ENCODE measurements at regions not wholly inside any gene's neighbourhood (a gene's known extent, or its start where the extent isn't known, plus 50 kb on each side); places are given as distances from the start of the nearest gene placed in this dataset.

DNA sequence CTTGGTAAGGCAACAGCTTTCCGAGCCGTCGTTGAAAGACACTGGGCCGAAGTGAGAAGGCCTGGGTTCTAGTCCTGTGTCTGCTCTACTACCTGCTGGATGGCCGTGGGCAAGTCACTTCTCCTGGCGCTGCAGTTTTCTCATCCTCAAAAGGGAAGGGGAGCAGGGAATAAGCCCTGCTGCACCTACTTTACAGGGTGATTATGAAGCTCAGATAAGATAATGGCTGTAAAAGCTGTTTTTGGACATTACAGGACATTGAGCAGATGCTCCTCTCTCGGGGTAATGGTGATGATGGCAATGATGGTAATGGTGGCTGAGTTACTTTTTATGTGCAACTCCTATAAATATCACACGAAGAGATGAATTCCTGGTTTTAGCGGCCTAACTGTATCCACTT lies 152.6 kb downstream of the FAM43A start:
- DNase-seq, result no peak

DNA sequence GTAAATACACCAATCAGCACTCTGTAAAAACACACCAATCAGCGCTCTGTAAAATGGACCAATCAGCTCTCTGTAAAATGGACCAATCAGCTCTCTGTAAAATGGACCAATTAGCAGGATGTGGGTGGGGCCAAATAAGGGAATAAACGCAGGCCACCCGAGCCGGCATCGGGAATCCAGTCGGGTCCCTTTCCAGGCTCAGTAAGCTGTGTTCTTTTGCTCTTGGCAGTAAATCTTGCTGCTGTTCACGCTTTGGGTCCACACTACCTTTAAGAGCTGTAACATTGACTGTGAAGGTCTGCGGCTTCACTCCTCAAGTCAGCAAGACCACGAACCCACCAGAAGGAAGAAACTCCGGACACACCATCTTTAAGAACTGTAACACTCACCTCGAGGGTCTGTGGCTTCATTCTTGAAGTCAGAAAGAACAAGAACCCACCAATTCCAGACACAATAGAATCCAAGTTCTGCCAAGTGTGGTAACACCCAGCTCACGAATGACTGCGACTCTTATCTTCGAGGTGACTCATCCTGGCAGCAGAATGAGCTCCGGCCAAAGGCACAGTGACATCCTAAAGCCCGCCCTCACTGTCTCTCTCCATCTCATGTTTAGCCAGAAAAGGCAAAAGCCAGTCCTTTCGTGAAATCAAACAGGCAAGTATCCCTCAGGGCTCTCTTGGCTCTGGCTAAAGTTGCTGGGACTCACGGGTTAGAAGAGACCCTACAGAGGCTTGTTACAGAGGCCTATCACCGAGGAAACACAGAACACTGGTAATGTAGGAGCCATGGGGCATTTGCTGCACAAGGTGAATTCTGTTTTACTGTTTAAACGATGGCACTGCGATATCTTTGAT lies 155.2 kb downstream of the FAM43A start:
- no peak for DNase-seq

DNA sequence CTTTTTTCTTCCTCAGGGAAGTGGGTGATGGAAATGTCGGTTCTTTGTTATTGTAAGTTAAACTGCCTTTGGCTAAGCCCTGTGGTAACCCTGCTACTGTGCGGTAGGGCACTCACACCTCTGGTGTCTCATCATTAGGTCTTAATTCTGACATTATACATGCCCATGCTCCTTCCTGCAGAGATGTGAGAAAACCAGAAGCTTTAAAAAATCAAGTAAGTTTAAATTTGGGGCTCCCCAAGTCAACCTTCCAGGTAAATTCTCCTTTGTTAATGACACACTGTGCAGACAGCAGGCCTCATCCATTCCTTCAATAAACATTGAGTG lies 155.8 kb downstream of the FAM43A start:
- DNase-seq, result no peak

DNA sequence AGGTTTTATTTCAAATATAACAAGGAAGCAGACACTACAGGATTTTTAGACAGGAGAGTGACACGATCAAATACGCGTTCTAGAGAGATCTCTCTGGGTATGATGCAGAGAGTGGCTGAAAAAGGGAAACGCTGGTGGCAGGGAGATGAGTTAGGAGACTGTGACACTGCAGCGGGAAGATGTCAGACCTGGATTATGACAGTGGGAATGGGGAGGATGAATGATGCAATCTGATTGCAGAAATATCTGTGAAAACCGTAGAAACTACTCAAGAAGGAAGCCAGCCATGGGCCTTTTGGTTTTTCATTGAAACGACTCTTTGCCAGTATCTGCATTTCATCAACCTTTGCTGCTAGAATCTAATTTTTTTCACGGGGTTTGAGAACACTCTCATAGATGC lies 157.9 kb downstream of the FAM43A start:
- DNase-seq, result no peak

DNA sequence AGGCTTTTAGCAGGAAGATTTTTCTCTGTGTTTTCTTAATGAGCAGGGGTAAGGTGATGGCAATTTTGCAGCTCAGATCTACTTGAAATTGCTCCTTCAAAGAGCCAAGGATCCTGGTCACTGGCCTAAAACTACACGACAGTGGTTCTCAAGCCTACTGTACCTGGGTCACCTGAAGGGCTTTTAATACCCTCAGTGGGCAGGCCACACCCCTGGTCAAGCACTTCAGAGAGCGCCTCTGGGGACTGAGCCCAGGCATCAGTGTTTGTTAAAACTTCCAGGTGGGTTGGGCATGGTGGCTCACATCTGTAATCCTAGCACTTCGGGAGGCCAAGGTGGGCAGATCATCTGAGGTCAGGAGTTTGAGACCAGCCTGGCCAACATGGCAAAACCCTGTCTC lies 158.4 kb downstream of the FAM43A start:
- no peak for DNase-seq

DNA sequence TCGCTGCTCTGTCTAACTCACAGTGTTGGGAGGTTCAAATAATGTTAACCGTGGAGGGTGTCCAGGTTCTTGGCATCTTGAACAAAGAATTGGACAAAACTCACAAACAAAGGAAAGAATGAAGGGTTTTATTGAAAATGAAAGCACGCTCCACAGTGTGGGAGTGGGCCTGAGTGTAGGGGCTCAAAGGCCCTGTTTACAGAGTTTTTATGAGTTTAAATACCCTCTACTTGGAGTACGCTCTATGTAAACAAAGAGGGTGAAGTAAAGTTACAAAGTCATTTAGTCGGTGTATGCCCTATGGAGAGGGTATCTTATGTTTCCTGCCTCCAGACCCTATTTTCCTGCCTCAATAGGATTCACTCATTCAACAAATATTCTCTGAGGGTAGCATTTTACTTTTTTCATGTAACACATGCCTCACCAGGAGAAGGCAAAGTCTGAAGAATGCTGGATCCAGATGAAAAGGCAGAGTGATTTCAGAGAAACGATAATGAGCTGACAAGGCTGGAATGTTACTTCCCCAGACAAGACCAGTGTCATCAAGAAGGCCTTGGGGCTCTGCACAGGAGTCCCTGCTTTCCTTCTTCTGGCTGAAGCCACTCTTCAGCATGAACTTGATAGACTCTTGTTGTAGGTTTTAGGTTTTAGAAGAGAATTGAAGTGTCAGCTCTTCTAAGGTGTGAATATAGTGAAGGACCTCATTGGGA lies 163.6 kb downstream of the FAM43A start:
- DNase-seq, result no peak

DNA sequence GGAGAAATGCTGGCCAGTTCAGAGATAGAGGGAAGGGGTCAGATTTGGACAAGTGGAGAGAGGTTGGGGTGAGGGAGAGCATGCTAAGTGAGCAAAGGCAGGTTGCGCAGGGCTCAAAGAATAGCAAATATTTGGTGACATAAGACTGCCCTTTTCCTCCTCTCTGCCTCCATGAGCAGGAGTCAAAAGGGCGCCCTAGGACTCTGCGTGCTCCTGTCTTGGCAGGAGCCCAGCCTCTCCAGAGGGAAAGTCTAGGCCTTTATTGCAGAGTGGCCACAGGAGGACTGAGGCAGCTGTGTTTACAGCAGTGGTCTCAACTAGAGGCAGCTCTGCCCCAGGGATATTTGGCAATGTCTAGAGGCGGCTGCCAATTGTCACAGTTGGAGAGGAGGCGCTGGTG lies 165.6 kb downstream of the FAM43A start:
- no peak for DNase-seq

DNA sequence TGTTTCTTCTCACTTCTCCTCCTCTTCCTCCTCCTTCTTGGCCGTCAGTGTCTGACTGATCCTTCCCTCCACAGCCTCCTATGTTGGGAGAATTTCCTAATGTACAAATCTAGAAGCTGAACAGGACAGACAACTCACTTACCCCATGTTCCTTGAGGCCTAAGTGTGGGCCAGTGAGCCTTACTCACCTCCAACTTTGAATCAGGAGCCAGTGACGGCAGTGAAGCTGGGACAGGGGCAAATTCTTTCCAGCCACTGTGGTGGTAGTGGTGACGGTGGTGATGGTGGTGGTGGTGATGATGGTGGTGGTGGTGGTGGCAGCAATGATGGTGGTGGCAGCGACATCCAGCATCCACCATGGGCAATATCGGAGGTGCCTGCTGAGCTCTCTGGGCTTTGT lies 166.3 kb downstream of the FAM43A start:
- no peak for DNase-seq

DNA sequence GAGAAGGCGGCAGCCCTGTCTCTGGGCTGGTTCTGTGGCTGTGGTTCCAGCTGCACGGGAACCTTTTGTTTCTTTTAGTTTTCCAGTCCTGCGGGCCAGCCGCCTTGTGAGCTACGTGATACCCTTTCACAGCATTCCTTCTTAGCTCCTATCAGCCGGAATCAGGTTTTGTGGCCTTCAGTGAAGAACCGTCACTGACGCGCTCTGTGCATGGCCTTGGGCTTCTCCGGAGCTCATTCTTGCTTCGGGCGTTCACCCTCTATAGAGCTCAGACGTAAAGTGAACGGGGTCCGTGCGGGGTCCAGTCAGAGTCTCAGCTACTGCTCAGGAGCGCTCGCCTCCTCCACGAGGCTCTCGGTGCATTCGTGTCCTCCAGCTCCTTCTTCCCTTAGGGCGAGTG lies 166.7 kb downstream of the FAM43A start:
- no peak for DNase-seq

DNA sequence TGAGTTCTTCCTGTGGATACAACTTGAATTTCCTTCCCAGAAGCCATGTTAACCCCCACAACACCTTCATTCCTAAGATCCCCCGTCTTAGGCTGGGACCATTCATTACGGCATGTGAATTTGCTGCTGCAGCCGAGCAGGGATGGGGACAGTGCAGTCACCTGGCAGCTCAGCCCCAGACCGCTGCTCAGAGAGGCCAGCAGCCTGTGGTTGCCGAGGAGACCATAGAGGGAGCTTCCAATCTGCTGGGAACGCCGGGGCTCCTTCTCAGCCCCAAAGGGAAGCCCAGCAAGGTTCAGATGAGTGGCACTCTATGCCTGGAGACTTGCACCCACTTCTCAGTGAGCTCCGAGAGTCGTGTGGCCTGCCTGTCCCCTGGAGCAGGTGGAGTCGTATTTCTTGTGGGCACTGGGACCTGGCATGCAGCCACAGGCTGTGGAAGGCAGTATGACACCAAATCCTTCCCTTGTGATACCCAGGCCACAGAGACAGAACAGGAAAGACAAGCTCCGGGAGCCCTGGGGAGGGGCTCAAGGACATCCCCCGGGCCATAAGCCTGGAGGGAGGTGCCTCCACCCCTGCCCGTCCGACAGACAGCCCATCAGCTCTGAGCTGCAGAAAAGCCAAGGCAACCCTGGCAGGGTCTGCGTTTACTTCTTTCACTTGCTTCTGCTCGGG lies 167.3 kb downstream of the FAM43A start:
- DNase-seq, result no peak

DNA sequence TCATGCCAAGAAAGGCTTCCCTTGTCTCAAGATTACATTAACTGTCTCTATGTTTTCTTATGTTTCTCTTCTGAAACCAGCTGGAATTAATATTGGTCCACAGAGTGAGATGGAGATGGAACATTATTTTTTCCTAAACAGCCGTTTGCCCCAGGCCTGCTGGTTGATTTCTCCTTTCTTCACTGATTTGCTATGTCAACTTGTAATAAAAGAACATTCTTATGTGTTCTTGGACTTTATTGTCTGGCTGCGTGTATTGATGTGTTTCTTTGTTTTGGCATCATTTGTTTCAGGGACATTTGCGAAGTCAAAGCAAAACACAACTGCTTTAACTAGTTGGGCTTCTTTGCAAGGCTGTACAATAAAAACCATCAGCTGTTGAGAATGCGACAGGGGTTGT lies 168.5 kb downstream of the FAM43A start:
- no peak for DNase-seq

DNA sequence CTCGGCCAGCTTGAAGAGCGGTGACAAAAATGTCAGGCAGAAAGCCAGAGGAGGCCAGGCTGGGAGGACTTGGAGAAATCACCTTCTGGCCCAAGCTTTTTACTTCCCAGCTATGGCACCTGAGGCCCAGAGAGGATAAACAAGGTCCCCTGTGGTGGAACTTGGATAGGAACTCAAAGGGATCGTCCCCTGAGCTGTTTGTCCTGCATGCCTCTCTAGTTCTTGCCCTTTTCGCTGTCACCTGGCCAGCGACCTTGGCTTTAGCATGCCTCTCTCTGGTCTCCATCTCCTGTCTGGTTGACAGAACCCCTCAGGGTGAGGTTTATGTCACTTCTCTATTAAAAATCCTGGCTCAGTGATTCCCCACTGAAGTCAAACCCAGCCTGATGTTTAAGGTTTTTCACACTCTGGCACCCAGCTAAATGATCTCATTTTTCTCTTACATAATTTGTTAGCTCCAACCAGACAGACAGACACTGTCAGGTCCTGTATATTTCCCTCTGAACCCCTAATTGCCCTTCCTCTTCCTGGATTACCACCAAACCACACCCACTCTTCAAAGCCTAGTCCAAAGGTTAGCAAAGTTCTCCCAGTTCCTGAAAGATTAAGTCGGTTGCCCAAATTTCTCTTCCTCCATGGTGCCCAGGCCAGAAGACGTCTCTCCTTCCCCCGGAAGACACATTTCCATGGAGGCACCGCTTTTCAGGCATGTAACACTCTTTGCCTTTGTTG lies 169.1 kb downstream of the FAM43A start:
- DNase-seq, result no peak

DNA sequence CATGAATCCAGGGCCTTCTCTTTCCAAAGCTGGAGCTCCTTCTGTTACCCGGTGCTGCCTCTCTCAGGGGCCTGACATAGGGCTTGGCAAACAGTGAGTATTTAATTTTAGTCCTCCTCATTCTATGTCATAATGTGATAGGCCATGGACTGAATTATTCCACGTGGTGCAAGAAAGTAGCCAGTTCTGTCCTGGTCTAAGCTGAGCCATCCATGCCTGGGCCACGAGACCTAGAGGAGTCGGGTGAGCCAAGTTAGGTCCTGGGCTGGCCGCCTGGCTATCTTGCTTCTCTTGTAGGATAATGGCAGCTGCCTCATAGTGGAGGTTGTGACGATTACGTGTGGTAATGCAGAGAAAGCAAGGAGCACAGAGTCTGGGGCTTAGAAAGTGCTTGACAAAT lies 170.6 kb downstream of the FAM43A start:
- DNase-seq, result no peak

DNA sequence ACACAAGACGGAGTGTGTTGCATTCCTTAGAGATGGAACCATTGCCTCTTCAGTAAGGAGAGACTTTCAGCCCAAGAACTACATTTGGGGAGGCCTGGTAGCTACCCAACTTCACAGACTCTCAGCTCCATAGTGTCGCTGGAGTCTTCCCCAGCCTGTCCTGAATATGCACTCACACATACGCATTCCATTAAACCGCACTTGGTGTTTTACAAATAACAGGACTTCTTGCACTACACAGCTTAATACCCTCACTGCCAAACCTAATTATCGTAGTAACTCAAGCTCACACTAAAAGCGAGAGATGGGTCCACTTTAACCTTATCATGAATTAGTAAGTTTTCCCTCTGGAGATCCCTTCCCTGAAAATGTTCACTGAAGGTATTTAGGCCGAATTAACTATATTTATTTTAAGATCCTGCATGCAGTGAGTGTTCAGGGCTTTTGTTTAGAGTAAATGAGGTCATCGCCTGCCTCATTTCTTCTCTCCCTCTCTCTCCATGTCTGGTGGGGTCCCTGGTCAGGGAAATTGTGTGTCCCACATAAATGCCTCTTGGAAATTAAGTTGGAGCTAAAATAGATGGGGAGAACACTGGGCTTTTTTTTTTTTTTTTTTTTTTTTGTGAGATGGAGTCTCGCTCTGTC lies 171.9 kb downstream of the FAM43A start:
- no peak for DNase-seq

DNA sequence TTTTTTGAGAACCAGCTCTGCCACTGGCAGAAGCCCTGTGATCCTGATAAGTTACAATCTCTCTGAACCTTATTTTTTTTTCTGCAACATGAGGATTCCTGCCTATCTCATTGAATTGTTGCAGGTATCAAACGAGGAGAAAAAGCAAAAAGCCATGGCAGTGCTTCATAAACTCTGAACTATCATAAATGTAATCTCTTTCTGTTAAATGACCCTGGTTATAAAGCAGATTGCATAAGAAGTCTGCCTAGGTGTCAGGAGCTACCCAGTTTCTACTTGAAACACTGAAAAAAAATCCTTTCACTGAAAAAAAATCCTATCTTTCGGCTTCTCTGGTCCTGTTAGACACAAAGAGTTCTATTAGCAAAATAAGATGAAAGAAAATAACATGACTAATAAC lies 172.7 kb downstream of the FAM43A start:
- DNase-seq, result no peak

DNA sequence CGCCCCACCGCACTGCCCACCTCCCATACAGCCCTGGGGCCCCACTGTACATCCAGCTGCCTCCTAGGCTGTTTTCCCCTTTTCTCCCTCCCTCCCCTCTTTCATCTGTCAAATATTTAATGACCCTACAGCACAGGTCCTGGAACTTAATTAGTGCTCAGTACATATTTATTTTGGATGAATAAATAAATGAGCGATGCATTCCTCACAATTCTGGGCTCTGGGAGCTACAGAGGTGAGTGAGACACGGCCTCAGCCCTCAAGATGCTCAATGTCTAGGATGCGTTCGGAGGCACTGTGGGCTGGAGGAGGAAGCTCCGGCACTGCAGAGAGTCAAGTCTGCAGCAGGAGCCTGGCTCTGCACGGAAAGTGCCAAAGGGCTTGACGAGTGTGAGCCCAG lies 175.0 kb downstream of the FAM43A start:
- no peak for DNase-seq

DNA sequence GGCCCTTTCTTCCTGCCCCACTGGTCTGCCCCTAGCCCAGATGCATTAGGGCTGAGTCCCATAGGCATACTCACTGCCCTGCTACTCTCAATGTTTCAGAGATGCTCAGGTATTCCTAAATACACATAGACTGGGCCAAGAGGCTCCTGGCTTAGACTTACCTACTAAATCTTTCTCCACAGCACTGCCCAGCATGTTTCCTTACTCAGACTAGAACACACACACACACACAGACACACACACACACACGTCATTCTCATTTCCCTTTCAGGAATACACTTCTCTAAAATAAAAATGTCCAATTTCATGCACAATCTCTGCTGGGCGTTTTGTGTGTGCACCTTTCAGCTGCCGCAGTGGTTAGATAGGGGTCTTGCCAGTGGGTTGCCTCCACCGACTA lies 175.7 kb downstream of the FAM43A start:
- DNase-seq, result no peak

DNA sequence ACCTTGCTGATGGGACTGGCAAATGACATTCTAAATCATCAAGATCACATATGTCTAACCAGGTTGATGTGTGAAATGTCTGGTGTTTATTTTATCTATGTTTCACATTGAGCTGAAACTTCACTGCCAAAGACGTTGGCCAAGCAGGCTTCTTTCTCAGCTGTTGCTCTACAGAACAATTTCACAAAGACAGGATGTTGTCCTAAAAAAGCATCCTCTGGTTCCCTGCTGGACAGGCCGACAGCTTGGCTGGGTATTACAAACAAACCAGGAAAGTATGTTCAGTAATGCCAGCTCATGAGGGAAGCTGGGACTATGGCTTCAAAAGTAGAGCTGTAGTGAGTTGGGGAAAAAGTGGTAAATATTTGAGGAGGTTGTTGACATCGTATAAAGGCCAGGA lies 179.4 kb downstream of the FAM43A start:
- DNase-seq, result no peak

DNA sequence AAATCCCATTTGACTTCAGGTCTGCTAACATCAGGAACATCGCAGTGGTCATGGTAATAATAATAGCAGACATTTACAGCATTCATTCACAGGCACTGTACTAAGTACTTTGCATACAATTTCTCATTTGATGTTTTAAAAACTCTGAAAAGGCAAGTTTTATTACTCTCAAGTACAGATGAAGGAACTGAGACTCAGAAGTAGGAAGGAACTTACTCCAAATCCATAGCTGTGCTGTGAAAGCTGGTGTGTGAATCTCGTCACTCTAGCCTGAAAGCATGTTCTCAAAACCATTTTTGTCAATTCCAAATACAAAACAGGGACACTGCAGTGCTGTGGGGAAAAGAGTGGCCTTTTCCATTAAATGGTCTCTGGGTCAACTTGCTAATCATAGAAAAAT lies 179.9 kb downstream of the FAM43A start:
- no peak for DNase-seq

DNA sequence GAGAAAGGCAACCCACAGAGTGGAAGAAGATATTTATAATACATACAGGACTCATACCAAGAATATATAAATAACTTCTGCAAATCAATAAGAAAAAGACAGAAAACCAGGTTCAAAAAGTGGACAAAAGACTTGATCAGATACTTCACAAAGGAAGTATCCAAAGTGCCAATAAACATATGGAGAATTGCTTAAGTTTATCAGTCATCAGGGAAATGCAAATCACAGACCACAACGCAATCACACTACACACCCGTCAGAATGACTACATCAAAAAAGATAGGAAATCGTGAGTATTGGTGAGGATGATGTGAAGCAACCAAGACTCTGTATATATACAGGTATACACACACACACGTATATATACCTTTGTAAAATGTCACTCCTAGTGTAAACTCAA lies 180.6 kb downstream of the FAM43A start:
- no peak for DNase-seq

DNA sequence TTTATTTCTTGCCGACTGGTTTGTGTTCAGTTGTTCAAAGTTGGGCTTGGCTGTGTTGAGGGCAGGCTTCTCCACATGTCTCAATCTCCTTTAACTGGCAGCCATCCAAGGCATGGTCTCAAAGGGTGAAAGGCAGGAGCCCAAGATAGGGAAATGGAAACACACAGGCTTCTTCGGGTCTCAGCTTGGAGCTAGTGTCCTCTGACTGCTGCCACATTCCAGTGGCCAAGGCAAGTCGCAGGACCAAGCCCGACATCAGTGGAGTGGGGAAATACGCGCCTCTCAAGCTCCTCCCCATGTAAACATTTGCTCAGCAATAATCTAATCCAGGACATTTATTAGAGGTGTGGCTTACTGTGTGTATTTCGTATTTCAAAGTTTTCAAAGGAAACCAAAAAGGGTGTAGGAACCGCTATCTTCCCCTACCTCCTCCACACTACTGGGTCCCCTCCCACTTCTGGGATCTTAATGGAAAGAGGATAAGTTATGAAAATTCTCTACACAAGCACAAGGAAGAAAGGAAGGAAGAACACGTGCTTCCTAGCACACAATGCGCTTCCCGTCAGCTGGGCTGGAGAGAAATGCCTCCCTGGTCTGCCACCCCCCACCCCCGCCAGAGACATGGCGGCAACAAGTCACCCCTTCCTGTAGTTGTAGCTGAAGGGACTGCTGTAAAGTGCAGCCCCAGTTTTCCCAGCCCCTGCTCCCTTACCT lies 181.7 kb downstream of the FAM43A start:
- DNase-seq, result no peak

DNA sequence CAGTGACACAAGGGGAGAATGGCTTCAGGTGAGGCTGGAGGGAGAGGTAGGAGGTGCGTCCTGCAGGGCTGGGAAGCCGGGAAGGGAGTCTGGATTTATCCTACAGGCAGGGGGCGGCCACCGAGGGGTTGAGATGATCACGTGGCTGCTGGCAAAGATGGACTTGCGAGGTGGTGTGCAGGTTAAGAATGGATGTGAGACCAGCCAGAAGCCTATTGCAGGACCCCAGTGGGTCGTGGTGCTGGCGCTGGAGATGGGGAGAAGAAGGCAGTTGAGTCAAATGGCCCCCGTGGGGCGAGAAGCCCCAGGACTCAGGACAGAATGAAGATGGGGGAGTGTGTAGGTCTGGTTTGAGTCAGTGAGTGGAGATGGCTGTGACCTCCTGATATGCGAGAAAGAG lies 183.1 kb downstream of the FAM43A start:
- no peak for DNase-seq

All from hippocampal formation (tissue), 2 donors.